Suprapubic skin (tissue), 4 donors: ENCODE measurements at regions not wholly inside any gene's neighbourhood (a gene's known extent, or its start where the extent isn't known, plus 50 kb on each side); places are given as distances from the start of the nearest gene placed in this dataset.

Source experiments
- POLR2A ChIP-seq, 2 donors: fragments of 450-650 bp; IDR thresholded peaks; one replicate each; pipeline ENCODE4 v1.6.1; 2017; ENCODE audit warnings: antibody characterized with exemption in 2 of 2, mild to moderate bottlenecking in 2 of 2, moderate library complexity in 2 of 2
- POLR2AphosphoS5 ChIP-seq, 3 donors: sonication (generic); formaldehyde crosslinking; IDR thresholded peaks; one replicate each; pipeline ENCODE4 v1.6.1; 2017; ENCODE audit warnings: antibody characterized with exemption in 3 of 3
- TF ChIP-seq, protein P1 (sequence below), 2 donors: fragments of 200-600 bp in 1 of 2; fragments of 450-650 bp in 1 of 2; sonication (generic) in 1 of 2; IDR thresholded peaks; one replicate each; pipeline ENCODE4 v1.5.1; 2016 to 2019; ENCODE audit warnings: antibody characterized with exemption in 2 of 2, mild to moderate bottlenecking in 1 of 2, moderate library complexity in 1 of 2

DNA sequence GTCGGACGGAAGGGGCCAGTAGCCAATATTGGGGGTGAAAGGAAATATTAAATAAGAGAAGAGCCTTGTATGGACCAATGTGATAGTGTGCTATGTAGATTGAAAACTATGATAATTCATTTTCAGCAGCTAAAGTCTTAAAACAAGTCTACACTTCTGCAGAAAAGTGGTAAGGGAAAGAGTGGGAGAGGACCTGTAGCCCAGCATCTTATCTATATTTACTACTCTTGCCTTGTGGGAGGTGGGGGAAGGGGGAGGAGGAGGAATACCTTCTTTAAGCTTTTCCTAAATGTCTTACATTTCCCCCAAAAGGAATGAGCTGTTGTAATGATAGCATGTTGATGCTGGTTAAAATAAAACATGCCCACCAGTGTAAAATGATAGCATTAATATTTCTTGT is 220.0 kb upstream of the SPRY1 start:
- TF ChIP-seq POLR2AphosphoS5 (IDR thresholded peaks at IDR 0.05) (no peak), POLR2A (IDR thresholded peaks at IDR 0.05) (no peak)
- TF ChIP-seq, protein P1, sequence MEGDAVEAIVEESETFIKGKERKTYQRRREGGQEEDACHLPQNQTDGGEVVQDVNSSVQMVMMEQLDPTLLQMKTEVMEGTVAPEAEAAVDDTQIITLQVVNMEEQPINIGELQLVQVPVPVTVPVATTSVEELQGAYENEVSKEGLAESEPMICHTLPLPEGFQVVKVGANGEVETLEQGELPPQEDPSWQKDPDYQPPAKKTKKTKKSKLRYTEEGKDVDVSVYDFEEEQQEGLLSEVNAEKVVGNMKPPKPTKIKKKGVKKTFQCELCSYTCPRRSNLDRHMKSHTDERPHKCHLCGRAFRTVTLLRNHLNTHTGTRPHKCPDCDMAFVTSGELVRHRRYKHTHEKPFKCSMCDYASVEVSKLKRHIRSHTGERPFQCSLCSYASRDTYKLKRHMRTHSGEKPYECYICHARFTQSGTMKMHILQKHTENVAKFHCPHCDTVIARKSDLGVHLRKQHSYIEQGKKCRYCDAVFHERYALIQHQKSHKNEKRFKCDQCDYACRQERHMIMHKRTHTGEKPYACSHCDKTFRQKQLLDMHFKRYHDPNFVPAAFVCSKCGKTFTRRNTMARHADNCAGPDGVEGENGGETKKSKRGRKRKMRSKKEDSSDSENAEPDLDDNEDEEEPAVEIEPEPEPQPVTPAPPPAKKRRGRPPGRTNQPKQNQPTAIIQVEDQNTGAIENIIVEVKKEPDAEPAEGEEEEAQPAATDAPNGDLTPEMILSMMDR (IDR thresholded peaks at IDR 0.05): no peak
